Inflammatory macrophage treated with lipopolysaccharide for 4 hours (primary cell): ENCODE measurements at regions not wholly inside any gene's neighbourhood (a gene's known extent, or its start where the extent isn't known, plus 50 kb on each side); places are given as distances from the start of the nearest gene placed in this dataset.

ENCODE experiments used
- DNase-seq: peaks from one replicate; pipeline ENCODE4 v3.0.0-alpha.2; 2020

DNA sequence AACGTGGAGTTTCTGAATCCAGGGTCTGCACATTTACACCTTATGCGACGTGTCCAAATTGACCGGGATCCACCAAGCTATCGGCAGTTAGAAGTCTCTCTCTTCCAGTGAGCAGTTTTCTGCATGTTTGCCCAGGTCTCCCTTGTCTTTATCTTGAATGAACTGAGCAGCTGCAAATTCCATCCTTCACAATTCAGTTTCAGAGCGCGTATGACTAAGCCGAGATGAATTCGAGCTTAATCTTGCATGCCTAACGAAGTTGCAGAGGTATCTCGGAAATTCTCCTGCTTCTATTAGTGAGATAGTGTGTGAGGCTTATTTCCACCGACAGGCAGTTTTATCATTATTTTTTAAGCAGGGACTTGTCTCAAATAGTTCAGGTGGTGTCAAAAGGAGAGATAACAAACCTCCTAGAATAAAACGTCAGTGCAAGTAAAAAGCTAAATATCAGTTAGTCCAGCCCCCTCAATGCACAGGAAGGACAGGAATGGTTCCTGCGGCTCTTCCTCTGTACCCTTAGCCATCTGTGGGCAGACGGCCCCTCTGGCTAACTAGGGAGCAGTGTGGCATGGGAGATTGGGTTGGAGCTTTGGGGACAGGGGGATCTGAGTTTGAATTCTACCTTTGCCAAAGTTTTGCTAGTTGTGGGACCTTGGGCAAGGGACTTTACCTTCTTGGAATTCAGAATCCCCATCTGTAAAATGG is 93.0 kb upstream of the GPR139 start:
- DNase-seq: no peak

DNA sequence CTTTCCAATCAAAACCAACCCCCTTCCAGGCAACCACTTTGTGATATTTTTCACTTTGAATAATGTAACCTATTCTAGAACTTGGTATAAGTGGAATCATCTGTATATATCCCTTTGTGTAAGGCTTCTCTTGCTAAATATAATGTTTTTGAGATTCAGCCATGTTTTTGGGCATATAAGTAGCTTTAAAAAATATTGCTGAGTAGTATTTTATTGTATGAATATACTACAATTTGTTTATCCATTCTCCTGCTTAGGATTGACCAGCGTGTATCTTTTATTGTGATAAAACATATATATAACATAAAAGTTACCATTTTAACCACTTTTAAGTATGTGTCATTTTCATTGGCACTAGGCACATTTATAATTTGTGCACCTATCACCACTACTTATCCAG is 79.8 kb upstream of the GPR139 start:
- no peak for DNase-seq

DNA sequence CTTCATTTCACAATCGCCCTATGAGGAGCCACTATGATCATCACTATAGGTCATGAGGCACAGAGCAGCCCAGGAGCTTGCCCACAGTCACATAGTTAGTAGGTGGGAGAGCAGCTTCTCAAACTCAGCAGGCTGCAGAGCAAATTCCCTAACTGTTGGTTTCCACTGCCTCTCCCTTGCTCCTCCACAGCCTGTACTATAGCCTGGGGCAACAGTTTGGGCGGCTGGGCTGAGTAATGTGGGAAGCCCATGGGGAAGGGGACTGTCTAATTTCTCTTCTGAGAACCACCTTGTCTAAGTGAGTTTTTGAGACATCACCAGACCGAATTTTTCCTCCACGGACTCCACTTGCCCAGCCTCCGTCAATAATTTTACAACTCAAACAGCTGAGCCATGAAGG is 73.4 kb upstream of the GPR139 start:
- DNase-seq: no peak

DNA sequence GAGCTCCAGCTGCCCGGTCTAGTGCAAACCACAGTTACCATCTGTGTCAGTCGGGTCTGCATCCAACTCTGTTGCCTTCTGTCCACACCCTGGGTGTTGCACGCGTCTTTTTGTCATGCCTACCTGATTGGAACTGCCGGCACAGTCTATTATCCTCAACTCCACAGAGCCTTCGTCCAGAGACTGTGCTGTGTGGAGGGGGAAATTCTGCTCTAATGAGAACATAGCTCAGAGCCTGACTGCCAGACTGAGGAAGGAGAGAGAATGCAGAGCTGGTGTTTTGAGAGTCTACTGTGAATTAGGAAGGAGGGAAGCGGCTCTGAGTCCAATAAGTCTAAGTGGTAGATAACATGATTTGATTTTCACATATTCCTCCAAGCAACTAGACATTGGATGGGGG is 68.3 kb upstream of the GPR139 start:
- DNase-seq: no peak

DNA sequence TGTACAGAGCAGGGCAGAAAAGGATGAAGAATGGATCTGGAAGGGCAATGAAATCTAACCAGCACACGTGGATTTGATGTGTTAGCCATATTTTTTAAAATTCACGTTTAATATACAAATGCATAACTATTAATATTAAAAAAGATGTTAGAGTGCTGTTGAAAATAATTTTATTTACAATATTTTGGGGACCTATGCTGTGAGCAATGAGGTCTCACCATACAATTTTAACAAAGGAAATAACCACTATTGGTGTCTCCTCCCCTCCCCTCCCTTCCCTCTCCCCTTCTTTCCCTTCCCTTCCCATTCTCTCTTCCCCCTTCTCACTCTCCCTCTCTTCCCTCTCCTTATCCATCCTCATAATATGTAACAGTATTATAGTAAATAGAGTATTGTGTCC is 64.2 kb upstream of the GPR139 start:
- no peak for DNase-seq

DNA sequence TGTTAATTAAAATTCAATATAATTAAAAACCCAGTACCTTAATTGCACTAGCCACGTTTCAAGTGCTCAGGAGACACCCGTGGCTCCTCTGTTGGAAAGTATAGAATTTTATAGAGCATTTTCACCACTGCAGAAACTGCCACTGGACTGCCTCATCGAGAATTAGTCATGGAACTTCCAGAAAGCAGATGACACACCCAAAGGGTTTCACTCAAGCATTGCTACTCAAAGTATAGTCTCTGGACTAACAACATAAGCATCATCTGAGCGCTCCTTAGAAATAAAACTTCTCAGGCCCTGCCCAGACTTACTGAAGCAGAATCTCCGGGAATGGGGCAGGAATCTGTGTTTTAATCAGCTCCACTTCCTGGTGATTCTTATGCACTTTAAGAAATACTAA is 63.5 kb upstream of the GPR139 start:
- DNase-seq: no peak

DNA sequence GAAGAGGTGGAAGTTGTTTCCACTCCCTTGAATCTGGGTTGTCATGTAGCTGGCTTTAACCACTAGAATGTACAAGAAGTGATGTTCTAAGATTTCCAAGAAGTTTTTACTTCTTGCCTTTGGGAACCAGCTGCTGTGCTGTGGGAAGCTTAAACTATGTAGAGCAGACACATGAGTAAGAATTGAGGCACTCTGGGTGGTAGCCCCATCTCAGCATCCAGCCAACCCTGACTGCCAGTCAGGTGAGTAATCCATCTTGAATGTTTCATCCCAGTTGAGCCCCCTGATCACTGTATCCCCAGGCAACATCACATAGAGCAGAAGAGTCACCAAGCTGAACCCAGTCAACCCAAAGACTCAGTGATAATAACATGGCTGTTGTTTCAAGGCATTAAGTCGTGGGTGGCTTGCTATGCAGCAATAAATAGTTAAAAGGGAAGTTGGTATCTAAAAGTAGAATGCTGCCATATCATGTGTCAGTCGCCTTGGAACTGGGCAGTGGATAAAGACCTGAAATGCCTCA is 62.8 kb upstream of the GPR139 start:
- no peak for DNase-seq

DNA sequence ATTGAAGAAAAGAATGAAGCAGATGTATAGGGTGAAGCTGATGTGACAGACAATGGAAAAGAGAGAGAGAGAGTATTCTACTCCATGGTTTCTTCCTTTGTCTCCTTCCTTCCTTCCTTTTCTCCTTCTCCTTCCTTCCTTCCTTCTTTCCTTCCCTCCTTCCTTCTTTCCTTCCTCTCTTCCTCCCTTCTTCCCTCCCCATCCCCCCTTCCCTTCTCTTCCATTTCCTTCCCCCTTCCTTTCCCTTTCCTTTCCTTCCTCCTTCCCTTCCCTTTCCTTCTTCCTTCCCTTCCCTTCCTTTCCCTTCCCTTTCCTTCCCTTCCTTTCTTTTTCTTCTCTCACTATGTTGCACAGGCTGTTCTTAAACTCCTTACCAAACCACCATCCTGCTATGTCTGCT is 55.7 kb upstream of the GPR139 start:
- DNase-seq: no peak
